ENCODE measurements at regions not wholly inside any gene's neighbourhood (a gene's known extent, or its start where the extent isn't known, plus 50 kb on each side); places are given as distances from the start of the nearest gene placed in this dataset.
"Not testable (repeated sequence)": the region's sequence is repeated elsewhere in the genome, so short reads cannot be mapped to it uniquely, and the experiment has no call there.

DNA sequence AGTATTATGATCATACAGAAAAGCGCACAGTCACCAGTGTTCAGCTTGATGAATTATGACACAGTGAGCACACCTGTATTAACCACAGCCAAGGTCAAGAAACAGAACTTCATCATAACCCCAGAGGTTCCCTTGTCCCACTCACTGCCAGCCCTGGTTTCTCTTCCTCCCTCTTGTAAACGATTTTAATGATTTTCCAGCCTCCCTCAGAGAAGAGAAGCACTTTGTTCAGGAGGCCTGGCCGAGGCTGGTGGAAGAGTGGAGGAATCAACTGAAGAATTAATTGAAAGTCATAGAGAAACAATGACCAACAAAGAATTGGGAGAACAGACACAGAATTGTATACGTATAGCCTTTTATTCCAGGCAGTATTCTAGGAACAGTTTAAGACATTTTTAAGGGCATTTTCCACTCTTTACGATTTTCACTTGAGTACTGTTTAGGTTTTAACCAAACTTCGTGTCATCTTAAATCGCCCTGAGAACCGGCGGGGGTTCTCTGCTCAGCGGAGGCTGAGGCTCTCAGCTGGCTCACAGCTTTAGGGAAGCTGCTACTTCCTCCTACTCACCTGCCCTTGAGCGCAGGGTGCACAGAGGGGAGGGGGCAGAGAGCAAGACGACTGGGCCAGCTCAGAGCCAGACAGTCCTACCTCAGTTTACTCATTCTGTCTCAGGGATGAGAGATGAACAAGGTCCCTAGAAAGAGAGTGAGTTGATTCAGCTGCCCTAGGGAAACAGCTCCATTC, 108.6 kb downstream of the AKAP11 start (continued):
- TF ChIP-seq, protein P1, sequence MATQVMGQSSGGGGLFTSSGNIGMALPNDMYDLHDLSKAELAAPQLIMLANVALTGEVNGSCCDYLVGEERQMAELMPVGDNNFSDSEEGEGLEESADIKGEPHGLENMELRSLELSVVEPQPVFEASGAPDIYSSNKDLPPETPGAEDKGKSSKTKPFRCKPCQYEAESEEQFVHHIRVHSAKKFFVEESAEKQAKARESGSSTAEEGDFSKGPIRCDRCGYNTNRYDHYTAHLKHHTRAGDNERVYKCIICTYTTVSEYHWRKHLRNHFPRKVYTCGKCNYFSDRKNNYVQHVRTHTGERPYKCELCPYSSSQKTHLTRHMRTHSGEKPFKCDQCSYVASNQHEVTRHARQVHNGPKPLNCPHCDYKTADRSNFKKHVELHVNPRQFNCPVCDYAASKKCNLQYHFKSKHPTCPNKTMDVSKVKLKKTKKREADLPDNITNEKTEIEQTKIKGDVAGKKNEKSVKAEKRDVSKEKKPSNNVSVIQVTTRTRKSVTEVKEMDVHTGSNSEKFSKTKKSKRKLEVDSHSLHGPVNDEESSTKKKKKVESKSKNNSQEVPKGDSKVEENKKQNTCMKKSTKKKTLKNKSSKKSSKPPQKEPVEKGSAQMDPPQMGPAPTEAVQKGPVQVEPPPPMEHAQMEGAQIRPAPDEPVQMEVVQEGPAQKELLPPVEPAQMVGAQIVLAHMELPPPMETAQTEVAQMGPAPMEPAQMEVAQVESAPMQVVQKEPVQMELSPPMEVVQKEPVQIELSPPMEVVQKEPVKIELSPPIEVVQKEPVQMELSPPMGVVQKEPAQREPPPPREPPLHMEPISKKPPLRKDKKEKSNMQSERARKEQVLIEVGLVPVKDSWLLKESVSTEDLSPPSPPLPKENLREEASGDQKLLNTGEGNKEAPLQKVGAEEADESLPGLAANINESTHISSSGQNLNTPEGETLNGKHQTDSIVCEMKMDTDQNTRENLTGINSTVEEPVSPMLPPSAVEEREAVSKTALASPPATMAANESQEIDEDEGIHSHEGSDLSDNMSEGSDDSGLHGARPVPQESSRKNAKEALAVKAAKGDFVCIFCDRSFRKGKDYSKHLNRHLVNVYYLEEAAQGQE (IDR thresholded peaks at IDR 0.05; ENCODE audit: unreplicated experiment), result no peak
- TF ChIP-seq ZNF114 (CRISPR knock-in tag; IDR thresholded peaks at IDR 0.05) (no peak), JUNB (IDR thresholded peaks at IDR 0.05; ENCODE audit: unreplicated experiment) (no peak), CREB1 (CRISPR knock-in tag; IDR thresholded peaks at IDR 0.05; ENCODE audit: low read depth) (no peak), ZNF331 (CRISPR knock-in tag; IDR thresholded peaks at IDR 0.05; ENCODE audit: low read depth) (no peak), EZH2 (IDR thresholded peaks at IDR 0.05; ENCODE audit: low read depth, unreplicated experiment) (no peak)

GRCh38 chr13:42381165-42381425, 109.1 kb downstream of the AKAP11 start:
- TF ChIP-seq ZNF114 (CRISPR knock-in tag; IDR thresholded peaks at IDR 0.05) (no peak), STAT1 (IDR thresholded peaks at IDR 0.05; ENCODE audit: unreplicated experiment) (no peak), ZNF331 (CRISPR knock-in tag; IDR thresholded peaks at IDR 0.05; ENCODE audit: low read depth) (no peak), POLR2AphosphoS5 (IDR thresholded peaks at IDR 0.05; ENCODE audit: low read depth) (no peak), CREB1 (CRISPR knock-in tag; IDR thresholded peaks at IDR 0.05; ENCODE audit: low read depth) (no peak), NANOG (IDR thresholded peaks at IDR 0.05; ENCODE audit: borderline replicate concordance) (no peak), EZH2phosphoT487 (IDR thresholded peaks at IDR 0.05; ENCODE audit: unreplicated experiment) (no peak)
- TF ChIP-seq, protein P1 (IDR thresholded peaks at IDR 0.05; ENCODE audit: unreplicated experiment), result no peak
- H3K9me3 Mint-ChIP-seq, result peaks cover 12% of the 10 kb centered on the region

DNA sequence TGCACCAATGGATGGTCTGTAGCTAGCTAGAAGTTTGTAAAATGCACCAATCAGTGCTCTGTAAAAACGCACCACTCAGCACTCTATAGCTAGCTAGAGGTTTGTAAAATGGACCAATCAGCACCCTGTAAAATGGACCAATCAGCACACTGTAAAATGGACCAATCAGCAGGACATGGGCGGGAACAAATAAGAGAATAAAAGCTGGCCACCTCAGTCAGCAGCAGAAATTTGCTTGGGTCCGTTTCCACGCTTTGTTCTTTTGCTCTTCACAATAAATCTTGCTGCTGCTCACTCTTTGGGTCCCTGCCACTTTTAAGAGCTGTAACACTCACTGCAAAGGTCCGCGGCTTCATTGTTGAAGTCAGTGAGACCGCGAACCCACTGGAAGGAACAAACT, 109.5 kb downstream of the AKAP11 start:
- not testable (repeated sequence) for H3K79me2 ChIP-seq (replicated peaks; ENCODE audit: insufficient read depth); H3K36me3 ChIP-seq (ENCODE audit: insufficient read depth); H3K27me3 Mint-ChIP-seq (ENCODE audit: insufficient read depth, low read depth, poor library complexity); H3K4me1 Mint-ChIP-seq; H2AFZ ChIP-seq; H4K20me1 ChIP-seq (replicated peaks; ENCODE audit: insufficient read depth); H3K27me3 ChIP-seq (ENCODE audit: insufficient read depth); H3K36me3 Mint-ChIP-seq (ENCODE audit: low read depth); H3K4me3 ChIP-seq; H3F3A ChIP-seq (replicated peaks; ENCODE audit: low read depth); H3K27ac Mint-ChIP-seq; H3K27ac ChIP-seq (ENCODE audit: low read depth); ATAC-seq; H3K4me3 Mint-ChIP-seq; H3K4me2 ChIP-seq; H3K4me1 ChIP-seq (ENCODE audit: insufficient read depth); DNase-seq (ENCODE audit: low spot score)
- peaks cover 15% of the 10 kb centered on the region; the same call in 1 of the 2 replicates for H3K9me2 ChIP-seq (ENCODE audit: insufficient read depth)
- H3K9me3 Mint-ChIP-seq, result peaks cover 12% of the 10 kb centered on the region

More at GRCh38 chr13:42381165-42381425, 109.1 kb downstream of the AKAP11 start:
- no peaks in the 10 kb centered on the region for H3K79me2 ChIP-seq (replicated peaks; ENCODE audit: insufficient read depth)
- H3K36me3 Mint-ChIP-seq (ENCODE audit: low read depth), result peaks cover 3% of the 10 kb centered on the region
- H3K4me3 ChIP-seq, result no peak overlapping the region
- H3K36me3 ChIP-seq (ENCODE audit: insufficient read depth), result no peaks in the 10 kb centered on the region
- no peak overlapping the region for H3K27ac ChIP-seq (ENCODE audit: low read depth)
- no peak overlapping the region for H3K4me2 ChIP-seq
- H3K4me3 Mint-ChIP-seq, result no peak overlapping the region
- no peak overlapping the region for H2AFZ ChIP-seq
- no peak for DNase-seq (ENCODE audit: low spot score)
- H3K4me1 Mint-ChIP-seq, result no peaks in the 10 kb centered on the region
- no peak for ATAC-seq
- H3K9me2 ChIP-seq (ENCODE audit: insufficient read depth), result peaks cover 15% of the 10 kb centered on the region; the same call in 1 of the 2 replicates
- H3F3A ChIP-seq (replicated peaks; ENCODE audit: low read depth), result no peaks in the 10 kb centered on the region
- peaks cover 2% of the 10 kb centered on the region for H3K27me3 Mint-ChIP-seq (ENCODE audit: insufficient read depth, low read depth, poor library complexity)
- H3K4me1 ChIP-seq (ENCODE audit: insufficient read depth), result no peaks in the 10 kb centered on the region
- H3K27me3 ChIP-seq (ENCODE audit: insufficient read depth), result no peaks in the 10 kb centered on the region
- H4K20me1 ChIP-seq (replicated peaks; ENCODE audit: insufficient read depth), result no peaks in the 10 kb centered on the region
- H3K27ac Mint-ChIP-seq, result no peak overlapping the region
